ENCODE measurements at regions not wholly inside any gene's neighbourhood (a gene's known extent, or its start where the extent isn't known, plus 50 kb on each side); places are given as distances from the start of the nearest gene placed in this dataset.

DNA sequence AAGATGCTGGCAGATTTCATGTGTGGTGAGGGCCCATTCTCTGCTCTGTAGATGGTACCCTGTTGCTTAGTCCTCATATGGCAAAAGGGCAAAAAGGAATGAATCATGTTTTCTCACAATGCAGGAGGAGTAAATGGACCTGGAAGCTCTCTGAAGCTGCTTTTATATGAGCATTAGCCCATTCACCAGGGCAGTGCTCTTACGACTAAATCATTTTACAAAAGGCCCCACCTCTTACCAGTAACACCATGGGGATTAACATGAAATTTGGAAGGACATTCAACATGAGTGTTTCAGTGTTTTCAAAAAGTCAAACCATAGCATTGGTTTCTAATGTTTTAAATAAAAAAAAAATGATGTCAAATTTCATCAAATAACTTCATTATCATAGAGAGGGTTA is 495.7 kb upstream of the CBLB start:
- no peak for DNase-seq

- no peak for DNase-seq
Measured at GRCh38 chr3:106365061-106365691, 496.4 kb upstream of the CBLB start.

DNA sequence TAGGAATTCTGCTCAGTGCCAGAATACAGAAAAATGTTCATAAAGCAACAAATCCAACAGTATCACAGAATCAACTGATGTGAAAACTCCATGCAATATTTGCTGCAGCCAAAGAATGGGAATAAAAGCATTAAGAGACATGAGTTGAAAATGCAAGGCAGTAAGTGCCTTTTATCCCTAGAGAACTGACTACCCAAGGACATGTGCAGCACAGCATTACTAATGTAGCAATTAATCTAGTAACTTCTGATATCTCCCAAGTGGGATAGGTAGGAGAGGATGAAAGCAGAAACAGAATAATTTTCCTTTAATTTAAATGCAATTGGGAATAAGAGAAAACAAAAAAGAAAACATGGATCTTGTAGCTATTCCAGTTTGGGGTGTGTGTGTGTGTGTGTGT is 497.5 kb upstream of the CBLB start:
- no peak for DNase-seq

- no peak for DNase-seq
Measured at GRCh38 chr3:106367496-106367895, 498.7 kb upstream of the CBLB start.

DNA sequence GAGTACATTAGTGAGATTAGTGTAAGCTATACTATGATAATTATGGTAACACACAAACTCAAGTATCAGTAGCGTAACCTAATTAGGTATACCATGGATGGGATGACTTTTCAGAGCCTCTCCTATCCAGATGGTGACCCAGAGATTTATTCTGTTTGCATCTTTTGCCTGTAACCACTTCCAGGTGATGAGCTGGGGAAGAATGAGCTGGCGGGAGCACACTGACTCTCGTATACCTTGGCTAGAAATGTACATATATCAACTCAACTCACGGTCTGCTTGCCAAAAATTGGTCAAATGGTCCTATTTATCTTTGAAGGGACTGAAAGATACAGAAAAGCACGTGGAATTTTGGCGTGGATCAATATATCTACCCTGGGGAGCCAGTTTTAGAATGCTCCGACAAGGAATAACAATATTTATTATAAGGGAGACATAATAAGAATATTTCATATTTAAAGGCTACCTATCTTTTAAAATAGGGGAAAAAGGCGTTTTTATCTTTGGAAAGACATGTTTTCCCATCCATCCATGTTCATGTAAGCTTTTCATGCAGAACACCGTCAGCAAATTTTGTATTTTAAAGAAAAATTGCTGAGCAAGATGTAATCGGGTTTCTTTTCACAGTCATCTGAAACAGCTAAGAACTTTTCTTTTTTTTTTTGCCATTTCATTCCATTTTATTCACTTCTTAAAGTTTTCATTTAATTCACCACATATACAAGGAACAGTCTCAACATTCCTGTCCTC is 502.6 kb upstream of the CBLB start:
- no peak for DNase-seq

DNA sequence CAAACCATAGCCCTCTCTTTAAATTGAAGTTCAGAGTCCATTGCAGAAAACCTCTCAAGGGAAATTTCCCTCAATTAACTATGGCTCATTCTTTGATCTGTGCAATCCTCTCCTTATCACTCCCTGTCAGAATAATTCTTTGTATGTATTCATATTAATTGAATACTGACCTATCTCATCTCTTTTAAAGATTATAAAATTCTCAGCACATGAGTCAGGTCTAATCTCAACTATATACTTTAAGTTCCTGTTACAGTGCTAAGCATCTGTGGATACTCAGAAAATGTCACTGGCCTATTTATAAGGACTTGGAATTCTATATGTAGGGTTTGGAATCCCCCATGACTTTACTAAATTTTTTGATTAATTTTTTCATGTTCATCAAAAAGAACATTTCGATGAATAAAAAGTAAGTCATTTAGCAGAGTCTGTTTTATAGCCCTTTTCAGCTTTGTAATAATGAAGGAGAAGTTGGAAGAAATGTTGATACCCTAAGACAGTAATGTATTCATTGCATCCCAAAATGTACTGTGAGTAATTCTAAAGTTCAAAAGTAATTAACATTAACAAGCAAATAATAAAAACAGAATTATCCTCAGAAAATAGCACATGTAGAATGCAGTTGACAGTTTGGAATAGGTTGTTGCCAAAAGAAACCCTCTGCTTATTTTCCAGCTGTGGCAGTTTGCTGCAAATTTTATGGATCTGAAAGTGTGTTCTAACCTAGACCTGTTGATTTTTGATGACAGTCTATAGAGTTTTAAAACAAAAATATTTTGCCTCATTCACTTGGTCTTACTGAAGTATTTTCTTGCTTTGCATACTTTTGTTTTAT is 503.4 kb upstream of the CBLB start:
- no peak for DNase-seq

- no peak for DNase-seq
Measured at GRCh38 chr3:106372806-106373190, 504.0 kb upstream of the CBLB start.

DNA sequence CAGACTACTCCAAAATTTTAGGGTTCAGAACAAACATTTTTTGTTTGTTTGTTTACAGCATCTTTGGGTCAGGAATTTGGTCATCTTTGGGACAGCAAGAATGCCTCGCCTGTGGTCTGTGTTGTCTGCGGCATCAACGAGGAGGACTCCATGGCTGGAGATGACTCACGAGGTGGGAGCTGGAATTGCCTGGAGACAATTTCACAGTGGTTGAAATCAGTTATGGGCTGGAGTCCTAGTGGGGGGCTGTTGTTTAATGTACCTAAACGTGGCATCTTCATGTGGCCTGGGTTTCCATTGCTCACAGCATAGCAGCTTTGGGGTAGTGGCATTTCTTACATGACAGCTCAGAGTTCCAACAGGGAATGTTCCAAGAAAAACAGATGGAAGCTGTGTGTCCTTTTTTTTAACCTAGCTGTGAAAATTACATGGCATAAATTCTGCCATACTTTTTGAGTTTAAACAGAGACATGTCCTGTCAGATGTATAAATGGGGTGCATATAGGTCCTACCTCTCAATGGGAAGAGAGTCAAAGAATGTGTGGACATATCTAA is 507.3 kb upstream of the CBLB start:
- no peak for DNase-seq

DNA sequence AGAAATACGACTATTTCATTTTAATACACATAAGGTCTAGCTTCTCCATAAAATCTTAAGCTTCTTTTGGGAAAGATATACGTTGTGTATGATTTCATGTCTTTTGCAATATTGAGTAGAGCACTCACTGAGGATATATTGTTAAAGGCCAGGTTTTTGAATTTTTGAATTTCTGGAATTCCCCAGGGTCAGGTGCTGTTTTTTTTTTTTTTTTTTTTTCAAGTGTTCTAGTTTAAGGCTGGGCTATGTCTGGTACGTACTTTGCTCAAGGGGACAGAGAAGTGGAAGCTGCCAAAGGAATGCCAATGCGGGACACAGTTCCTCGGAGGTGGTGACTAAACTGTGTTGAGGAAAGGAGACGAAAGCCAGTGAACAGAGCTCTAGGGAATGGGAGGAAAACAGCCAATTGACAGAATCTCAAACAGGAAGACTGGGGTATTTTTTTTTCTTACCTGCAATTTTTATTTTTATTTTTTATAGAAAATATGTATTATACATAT is 510.5 kb upstream of the CBLB start:
- no peak for DNase-seq

DNA sequence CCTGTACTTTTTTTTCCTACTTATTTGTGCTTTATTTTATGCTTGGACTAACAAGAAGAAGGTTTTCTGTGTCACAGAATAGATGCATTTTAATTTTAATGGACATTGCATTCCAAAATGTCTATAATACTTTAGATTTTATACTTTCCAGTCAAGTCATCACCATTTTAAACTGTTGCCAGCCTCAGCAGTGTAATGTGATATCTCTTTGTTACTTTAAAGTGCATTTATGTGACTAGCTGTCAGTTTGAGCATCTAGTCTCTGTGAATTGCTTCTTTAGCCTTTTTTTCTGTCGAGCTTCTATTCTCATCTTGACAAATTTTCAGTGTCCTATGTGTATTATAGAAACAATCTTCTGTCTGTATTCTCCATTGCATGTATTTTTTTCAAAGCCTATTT is 511.4 kb upstream of the CBLB start:
- DNase-seq = no peak

DNA sequence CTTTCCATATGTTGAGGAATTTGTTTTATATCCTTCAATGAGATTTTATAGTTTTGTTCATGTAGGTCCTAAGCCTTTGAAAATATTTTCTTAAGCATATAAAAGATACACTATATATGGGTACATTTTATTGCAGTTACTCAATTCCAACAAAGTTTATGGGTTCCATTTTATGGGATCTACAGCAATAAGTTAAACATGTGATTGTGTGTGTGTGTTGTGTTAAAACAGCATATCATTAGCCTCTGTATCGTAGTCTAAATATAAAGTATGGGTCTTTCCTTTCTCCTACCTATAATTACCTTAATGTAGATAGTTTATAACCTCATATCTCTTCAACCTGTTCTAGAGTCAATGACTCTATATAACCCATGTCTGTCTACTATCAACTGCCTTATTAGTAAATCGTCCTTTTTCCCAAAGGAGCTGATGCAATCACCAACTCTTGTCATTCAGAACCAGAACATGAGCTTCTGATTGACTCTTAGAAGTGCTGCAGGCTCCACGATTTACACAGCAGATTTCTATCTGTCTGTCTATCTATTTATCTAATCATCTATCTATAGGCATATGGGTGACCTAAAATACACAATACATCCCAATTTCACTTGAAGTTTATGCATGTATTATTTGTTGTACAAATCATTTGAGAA is 512.6 kb upstream of the CBLB start:
- DNase-seq = no peak

DNA sequence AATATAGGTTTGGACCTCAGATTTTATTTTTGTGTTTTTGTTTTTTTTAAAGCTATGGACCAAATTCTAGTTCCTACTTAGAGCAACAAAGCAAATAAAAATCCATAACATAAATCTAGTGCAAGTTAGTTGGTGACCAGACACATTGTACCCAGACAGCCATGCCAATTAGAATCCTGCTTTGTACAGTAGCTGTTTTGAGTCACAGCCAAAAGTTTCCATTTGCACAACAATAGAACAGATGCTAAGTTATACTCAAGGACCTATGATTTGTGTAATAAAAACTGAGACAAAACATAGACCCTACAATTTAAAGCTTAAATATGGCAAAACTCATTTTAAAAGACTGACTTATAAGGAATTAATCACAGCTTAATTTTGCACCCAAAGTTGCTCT is 513.1 kb upstream of the CBLB start:
- DNase-seq = no peak

- no peak for DNase-seq
Measured at GRCh38 chr3:106386050-106386449, 517.2 kb upstream of the CBLB start.

DNA sequence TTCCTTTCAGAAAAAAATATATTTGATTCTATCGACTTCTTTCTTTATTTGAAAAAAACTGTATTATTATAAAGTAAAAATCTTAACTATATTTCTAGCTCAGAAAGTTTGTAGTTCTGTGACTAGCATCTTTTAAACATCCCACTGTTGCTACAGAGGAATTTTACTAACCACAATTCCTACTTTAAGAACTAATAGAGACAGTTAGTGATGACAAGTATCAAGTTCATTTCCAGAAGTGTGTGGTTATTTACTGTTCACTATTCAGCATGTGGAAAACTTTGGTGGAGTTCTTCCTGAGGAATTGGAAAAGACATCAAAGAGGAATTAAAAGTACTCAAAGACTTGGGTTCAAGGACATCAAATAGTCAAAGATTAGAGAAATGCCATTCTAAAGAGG is 524.1 kb upstream of the CBLB start:
- DNase-seq = no peak

GRCh38 chr3:106397006-106397405 is 528.2 kb upstream of the CBLB start:
- DNase-seq = no peak

DNA sequence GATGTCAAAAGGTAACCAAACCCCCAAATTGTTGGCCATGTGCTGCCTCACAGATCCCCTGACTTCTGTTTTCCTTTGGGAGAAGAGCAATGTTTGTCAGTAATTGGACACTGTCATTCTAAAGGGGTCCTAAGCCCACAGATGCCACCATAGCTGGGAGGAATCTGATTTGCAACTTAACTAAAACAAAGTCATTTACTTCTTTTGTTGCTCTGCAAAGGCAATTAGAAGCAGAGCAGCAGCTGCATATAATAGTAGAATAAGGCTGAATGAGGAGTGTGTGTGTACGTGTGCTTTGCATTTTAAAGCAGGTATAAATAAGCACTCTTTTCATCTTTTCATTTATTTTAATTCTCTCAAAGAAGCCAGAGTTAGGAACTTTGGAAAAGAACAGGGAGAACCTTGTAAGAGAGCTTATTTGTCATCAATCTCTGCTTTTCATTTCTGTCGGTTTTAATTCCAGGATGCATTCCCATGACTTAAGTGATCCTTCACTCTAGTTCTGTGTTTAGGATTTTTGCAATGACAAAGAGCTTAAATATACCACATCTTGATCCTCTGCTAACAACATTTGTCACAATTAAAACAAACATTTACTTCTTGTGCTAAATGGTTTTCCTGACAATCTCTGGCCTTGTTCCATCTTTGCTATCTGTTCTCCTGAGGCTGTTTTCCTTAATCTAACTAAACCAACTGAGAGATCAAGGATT is 530.2 kb upstream of the CBLB start:
- no peak for DNase-seq

DNA sequence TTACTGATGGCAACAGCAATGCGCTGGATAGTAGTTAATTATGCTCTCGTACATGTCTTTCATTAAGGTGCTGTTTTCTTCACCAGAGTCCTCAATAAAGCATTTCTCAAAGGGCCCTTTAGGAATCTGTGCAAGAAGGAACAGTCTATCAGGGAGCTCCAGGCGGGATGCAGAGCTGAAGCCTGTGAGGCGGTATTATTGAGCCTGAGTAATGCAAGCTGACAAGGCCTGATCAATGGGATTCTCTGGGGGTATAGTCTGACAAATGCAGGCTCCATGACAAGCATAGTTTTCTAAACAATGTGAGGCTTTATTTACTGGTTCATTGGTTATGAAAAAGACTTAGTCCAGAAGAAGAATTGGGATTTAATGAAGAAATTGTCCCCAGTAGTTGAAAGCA is 530.9 kb upstream of the CBLB start:
- no peak for DNase-seq

GRCh38 chr3:106401666-106402490 is 533.1 kb upstream of the CBLB start:
- no peak for DNase-seq

DNA sequence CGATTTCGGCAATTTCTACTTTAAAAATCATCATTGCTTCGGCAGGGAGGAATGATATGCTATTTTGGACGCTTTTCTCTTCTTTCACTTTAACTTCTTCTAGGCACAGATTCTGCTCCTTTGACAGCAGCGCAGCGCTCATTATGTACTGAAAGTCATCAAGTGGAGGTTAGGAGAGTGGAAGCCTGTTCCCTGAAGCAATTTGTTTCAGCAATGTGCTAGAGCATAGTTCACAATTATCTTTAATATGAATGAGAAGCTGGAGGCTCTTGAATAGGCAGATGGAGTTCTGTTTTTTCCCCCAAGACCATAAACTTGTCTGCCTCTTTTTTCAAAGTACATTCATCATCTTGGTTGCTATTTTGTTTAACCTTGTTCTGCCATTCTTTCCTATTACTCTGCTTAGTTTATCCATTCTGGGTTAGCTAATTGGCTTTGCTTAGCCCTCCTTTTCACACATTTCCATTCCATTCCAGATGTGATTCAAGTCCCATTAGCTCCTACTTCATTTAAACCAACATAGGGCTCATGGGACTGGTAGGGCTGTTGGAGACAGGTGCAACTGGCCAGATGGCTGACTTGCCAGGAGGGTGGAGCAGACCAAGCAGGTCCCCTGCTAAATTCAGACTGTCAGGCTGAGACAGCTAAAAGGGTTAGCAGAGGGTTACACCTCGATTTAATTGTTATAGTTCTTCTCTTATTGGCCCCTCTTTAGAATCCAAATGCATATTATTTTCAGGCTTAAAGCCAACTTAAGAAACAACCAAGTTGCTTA is 534.7 kb upstream of the CBLB start:
- DNase-seq = no peak

GRCh38 chr3:106413683-106414082 is 544.9 kb upstream of the CBLB start:
- no peak for DNase-seq

DNA sequence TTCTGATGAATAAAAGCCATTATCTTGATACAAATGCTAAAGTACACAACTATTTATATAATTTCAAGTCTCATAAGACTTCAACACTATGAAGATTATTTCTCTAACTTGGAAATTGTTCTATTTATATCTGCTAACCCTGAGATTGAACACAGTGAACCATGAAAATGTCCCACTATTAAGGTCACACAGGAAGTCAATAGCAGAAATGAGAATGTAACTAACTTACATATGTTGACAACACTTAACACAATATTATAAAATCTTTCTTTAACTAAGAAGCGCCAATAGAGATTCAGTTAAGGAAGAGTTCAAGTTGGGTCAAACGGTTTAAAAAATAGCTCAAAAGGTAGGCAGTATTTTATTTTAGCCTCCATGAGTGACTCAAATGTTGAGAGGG is 551.8 kb upstream of the CBLB start:
- DNase-seq = no peak
